HEK293T (cell line): ENCODE measurements at regions not wholly inside any gene's neighbourhood (a gene's known extent, or its start where the extent isn't known, plus 50 kb on each side); places are given as distances from the start of the nearest gene placed in this dataset.

Source experiments
- BHLHE40 ChIP-seq: fragments of 450-650 bp; IDR thresholded peaks from 2 replicates; pipeline ENCODE4 v1.6.1; 2016; ENCODE audit warnings: mild to moderate bottlenecking, moderate library complexity, borderline replicate concordance
- FOXM1 ChIP-seq: fragments of 450-650 bp; IDR thresholded peaks from 2 replicates; pipeline ENCODE4 v1.6.1; 2017; ENCODE audit warnings: mild to moderate bottlenecking, borderline replicate concordance
- LEF1 ChIP-seq: fragments of 450-650 bp; IDR thresholded peaks from 2 replicates; pipeline ENCODE4 v1.6.1; 2017; ENCODE audit warnings: mild to moderate bottlenecking, borderline replicate concordance

DNA sequence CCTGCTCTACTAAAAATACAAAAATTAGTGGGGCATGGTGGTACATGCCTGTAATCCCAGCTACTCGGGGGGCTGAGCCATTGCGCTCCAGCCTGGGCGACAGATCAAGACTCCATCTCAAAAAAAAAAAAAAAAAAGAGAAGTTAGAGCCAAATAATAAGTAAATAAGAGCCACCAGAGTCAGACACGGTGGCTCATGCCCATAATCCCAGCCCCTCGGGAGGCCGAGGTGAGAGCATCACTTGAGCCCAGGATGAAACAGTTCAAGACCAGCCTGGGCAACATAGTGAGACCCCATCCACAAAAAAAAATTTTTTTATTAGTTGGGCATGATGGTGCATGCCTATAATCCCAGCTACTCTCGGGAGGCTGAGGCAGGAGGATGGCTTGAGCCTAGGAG is 85.8 kb upstream of the LARP1 start:
- TF ChIP-seq BHLHE40 (no peak), LEF1 (no peak), FOXM1 (no peak)
